Natural killer cell (primary cell): ENCODE measurements at regions not wholly inside any gene's neighbourhood (a gene's known extent, or its start where the extent isn't known, plus 50 kb on each side); places are given as distances from the start of the nearest gene placed in this dataset.

Experiments
- ATAC-seq, 3 donors: fragments of 150-1000 bp in 2 of 3; fragments of 200-7000 bp in 1 of 3; cut with Tn5 transposase; 1 replicate in 1 of 3; 2 replicates in 2 of 3; pipeline ENCODE4 v1.10.0; 2021; ENCODE audit warnings: mild to moderate bottlenecking in 2 of 3, moderate library complexity in 2 of 3
- DNase-seq, 2 donors: peaks; one replicate each; pipeline versions ENCODE4 v3.0.0 to v3.0.0-alpha.2; 2013 to 2021; ENCODE audit warnings: mixed read lengths in 1 of 2
- H3K27ac ChIP-seq: one replicate; pipeline ENCODE4 v1.5.1; 2013; ENCODE audit warnings: mild to moderate bottlenecking, low read length
- H3K27me3 ChIP-seq: one replicate; pipeline ENCODE4 v1.6.1; 2013; ENCODE audit warnings: low read length; ENCODE audit not compliant: control insufficient read depth, insufficient read depth
- H3K36me3 ChIP-seq: one replicate; pipeline ENCODE4 v1.6.1; 2013; ENCODE audit warnings: low read length; ENCODE audit not compliant: control insufficient read depth, insufficient read depth
- H3K4me1 ChIP-seq: one replicate; pipeline ENCODE4 v1.6.1; 2013; ENCODE audit warnings: low read length; ENCODE audit not compliant: control insufficient read depth, insufficient read depth
- H3K4me3 ChIP-seq: one replicate; pipeline ENCODE4 v1.5.1; 2013; ENCODE audit warnings: low read length
- H3K9me3 ChIP-seq: one replicate; pipeline ENCODE4 v1.6.1; 2013; ENCODE audit warnings: low read length; ENCODE audit not compliant: control insufficient read depth, insufficient read depth
- H3K27ac Mint-ChIP-seq, 2 donors: one replicate each; pipeline ENCODE4 v1.8.0; 2022; ENCODE audit warnings: mild to moderate bottlenecking in 2 of 2, mixed read lengths in 2 of 2, moderate library complexity in 1 of 2
- H3K27me3 Mint-ChIP-seq, 2 donors: one replicate each; pipeline ENCODE4 v1.8.0; 2022; ENCODE audit warnings: low read depth in 2 of 2, mixed read lengths in 2 of 2
- H3K36me3 Mint-ChIP-seq: one replicate; pipeline ENCODE4 v1.8.0; 2022; ENCODE audit warnings: mixed read lengths
- H3K4me1 Mint-ChIP-seq, 2 donors: one replicate each; pipeline ENCODE4 v1.8.0; 2022; ENCODE audit warnings: mixed read lengths in 2 of 2
- H3K4me3 Mint-ChIP-seq: one replicate; pipeline ENCODE4 v1.8.0; 2022; ENCODE audit warnings: mild to moderate bottlenecking, moderate library complexity, mixed read lengths
- H3K9me3 Mint-ChIP-seq, 2 donors: one replicate each; pipeline ENCODE4 v1.8.0; 2022; ENCODE audit warnings: mixed read lengths in 2 of 2
- WGBS: methylation state at CpG from one replicate; pipeline ENCODE4 v1.1.7; 2013; ENCODE audit warnings: missing lambda C conversion rate; ENCODE audit not compliant: insufficient coverage; 5-methylcytosine and 5-hydroxymethylcytosine counted together
- intact Hi-C: fragments of 100-400 bp; cut with micrococcal nuclease; formaldehyde crosslinking; loops from one replicate; pipeline ENCODE4 v1.14.2; 2022
- TF ChIP-seq, protein P1 (sequence below): fragments of 200-600 bp; IDR thresholded peaks from one replicate; pipeline ENCODE4 v1.8.0; 2022; ENCODE audit warnings: antibody characterized with exemption

DNA sequence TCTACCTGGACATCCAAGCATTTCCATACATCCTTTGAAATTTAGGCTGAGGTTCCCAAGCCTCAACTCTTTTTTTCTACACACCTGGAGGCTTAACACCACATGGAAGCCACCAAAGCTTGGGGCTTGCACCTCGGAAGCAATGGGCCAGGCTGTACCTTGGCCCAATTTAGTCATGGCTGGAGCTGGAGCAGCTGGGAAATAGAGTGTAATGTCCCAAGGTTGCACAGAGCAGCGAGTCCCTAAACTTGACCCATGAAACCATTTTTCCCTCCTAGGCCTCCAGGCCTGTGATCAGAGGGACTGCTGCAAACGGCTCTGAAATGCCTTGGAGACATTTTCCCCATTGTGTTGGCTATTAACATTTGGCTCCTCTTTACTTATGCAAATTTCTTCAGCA is 1574.3 kb upstream of the ZEB2 start:
- Mint-ChIP-seq H3K27me3 (no peaks in the 10 kb centered on the region), H3K9me3 (peaks cover 11 to 15% of the 10 kb centered on the region in 2 donors), H3K4me1 (no peaks in the 10 kb centered on the region), H3K36me3 (no peaks in the 10 kb centered on the region), H3K27ac (no peak overlapping the region), H3K4me3 (no peak overlapping the region)
- Histone ChIP-seq H3K9me3 (peaks cover 8% of the 10 kb centered on the region), H3K4me3 (no peak overlapping the region), H3K36me3 (no peaks in the 10 kb centered on the region), H3K4me1 (no peaks in the 10 kb centered on the region), H3K27me3 (no peaks in the 10 kb centered on the region), H3K27ac (no peak overlapping the region)
- intact Hi-C loops, result no loop called here
- DNase-seq (no peak), ATAC-seq (no peak)
- 77% methylated on average over 3 of the region's 3 CpGs for WGBS
- TF ChIP-seq, protein P1, sequence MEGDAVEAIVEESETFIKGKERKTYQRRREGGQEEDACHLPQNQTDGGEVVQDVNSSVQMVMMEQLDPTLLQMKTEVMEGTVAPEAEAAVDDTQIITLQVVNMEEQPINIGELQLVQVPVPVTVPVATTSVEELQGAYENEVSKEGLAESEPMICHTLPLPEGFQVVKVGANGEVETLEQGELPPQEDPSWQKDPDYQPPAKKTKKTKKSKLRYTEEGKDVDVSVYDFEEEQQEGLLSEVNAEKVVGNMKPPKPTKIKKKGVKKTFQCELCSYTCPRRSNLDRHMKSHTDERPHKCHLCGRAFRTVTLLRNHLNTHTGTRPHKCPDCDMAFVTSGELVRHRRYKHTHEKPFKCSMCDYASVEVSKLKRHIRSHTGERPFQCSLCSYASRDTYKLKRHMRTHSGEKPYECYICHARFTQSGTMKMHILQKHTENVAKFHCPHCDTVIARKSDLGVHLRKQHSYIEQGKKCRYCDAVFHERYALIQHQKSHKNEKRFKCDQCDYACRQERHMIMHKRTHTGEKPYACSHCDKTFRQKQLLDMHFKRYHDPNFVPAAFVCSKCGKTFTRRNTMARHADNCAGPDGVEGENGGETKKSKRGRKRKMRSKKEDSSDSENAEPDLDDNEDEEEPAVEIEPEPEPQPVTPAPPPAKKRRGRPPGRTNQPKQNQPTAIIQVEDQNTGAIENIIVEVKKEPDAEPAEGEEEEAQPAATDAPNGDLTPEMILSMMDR, result no peak

DNA sequence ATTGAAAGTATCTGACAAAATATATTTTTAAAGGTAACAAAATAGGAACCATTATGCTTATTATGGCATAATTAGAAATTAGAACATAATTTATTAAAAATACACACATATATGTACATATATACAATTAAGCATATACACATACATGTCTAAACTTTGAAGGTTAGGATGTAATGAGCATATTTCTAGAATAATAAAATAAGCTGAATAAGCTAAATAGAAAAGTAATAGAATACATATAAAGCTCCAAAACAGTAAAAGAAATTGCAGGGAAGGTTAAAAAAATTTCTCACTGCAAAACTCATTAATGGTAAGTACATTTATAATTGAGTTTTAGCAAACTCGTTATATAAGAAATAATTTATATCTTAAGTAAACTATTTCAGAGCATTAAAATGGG is 1561.5 kb upstream of the ZEB2 start:
- no peak for DNase-seq
- WGBS, result no CpG with 5 or more reads among the region's 1 CpG
- no peaks in the 10 kb centered on the region for H3K27me3 ChIP-seq

DNA sequence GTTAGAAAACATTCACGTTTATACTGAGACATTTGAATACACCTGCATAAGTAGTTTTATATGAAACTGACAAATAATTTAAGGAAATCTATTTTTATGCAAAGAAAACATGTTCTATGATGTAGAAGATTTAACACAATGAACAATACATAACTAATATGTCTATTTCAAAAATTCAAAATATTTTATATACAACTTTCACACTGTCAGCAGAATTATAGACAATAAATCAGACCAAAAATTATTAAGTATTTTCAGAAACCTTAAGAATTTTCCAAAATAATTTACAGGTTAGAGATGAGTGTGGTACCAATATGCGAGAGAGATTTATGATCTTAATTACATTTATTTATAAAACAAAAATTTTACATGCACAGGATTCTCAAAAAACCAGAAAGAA is 1561.0 kb upstream of the ZEB2 start:
- H3K4me3 Mint-ChIP-seq, result no peak overlapping the region
- Histone ChIP-seq H3K9me3 (no peaks in the 10 kb centered on the region), H3K4me1 (no peaks in the 10 kb centered on the region), H3K27me3 (no peaks in the 10 kb centered on the region), H3K4me3 (no peak overlapping the region), H3K36me3 (no peaks in the 10 kb centered on the region), H3K27ac (no peak overlapping the region)
- intact Hi-C loops, result no loop called here
- DNase-seq, result no peak
- no peaks in the 10 kb centered on the region for H3K36me3 Mint-ChIP-seq
- TF ChIP-seq, protein P1, result no peak
- H3K9me3 Mint-ChIP-seq, result peaks cover 20% of the 10 kb centered on the region in 2 donors
- ATAC-seq, result no peak
- no CpG with 5 or more reads among the region's 2 CpGs for WGBS
- no peaks in the 10 kb centered on the region for H3K4me1 Mint-ChIP-seq
- no peak overlapping the region for H3K27ac Mint-ChIP-seq
- no peaks in the 10 kb centered on the region for H3K27me3 Mint-ChIP-seq

More for the DNA sequence above, 1561.5 kb upstream of the ZEB2 start:
- Mint-ChIP-seq H3K27ac (no peak overlapping the region), H3K27me3 (no peaks in the 10 kb centered on the region), H3K4me1 (no peaks in the 10 kb centered on the region), H3K36me3 (no peaks in the 10 kb centered on the region), H3K4me3 (no peak overlapping the region), H3K9me3 (peaks cover 17 to 21% of the 10 kb centered on the region in 2 donors)
- TF ChIP-seq, protein P1, result no peak
- H3K4me1 ChIP-seq, result no peaks in the 10 kb centered on the region
- ATAC-seq, result no peak
- intact Hi-C loops, result no loop called here
- H3K4me3 ChIP-seq, result no peak overlapping the region
- no peak overlapping the region for H3K27ac ChIP-seq
- H3K36me3 ChIP-seq, result no peaks in the 10 kb centered on the region
- no peaks in the 10 kb centered on the region for H3K9me3 ChIP-seq

DNA sequence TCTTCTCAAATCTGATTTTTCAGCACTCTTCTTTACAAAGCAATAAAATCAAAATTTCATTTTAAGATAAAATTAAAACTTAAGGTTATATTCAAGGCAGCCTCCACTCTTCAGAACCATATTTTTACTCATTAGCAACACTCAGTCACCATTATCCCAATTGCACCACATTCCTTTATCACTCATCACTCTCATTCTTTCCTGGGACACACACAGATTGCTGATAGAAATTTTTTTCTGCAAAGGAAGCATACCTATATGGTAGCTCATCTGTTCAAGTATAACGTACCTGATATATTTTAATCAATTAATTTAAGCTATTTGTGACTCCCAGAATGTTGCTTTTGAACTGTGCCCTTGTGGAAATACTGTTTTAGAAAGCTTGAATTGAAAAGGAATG is 1559.3 kb upstream of the ZEB2 start:
- no peak for DNase-seq
- Mint-ChIP-seq H3K27me3 (no peaks in the 10 kb centered on the region), H3K4me3 (no peak overlapping the region), H3K9me3 (peaks cover 15 to 21% of the 10 kb centered on the region in 2 donors), H3K4me1 (no peaks in the 10 kb centered on the region), H3K36me3 (no peaks in the 10 kb centered on the region), H3K27ac (no peak overlapping the region)
- no peaks in the 10 kb centered on the region for H3K36me3 ChIP-seq
- ATAC-seq, result no peak
- H3K9me3 ChIP-seq, result no peaks in the 10 kb centered on the region
- TF ChIP-seq, protein P1, result no peak
- no peaks in the 10 kb centered on the region for H3K27me3 ChIP-seq
- H3K4me3 ChIP-seq, result no peak overlapping the region
- intact Hi-C loops, result no loop called here
- no CpG with 5 or more reads among the region's 1 CpG for WGBS
- H3K4me1 ChIP-seq, result no peaks in the 10 kb centered on the region
- H3K27ac ChIP-seq, result no peak overlapping the region
